ENCODE measurements at regions not wholly inside any gene's neighbourhood (a gene's known extent, or its start where the extent isn't known, plus 50 kb on each side); places are given as distances from the start of the nearest gene placed in this dataset.

DNA sequence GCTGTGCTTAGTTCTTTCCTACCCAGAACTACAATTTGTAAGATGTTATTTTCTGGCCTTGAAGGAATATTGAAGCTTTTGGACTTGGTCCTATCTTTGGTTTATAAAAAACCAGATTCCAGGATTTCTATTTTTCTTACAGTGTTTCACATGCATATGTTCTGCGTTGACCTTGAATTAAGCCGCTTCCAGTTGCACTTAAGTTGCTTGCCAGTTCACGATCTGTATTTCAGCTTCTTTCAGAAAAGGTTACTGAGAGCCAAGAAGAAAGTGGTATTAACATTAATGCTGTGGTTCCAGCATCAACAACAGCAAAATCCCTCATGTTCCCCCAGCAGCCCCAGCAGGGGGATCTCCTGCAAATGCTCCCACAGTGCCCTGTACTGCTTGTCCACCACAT is 156.4 kb upstream of the ADAMTS16 start:
- DNase-seq (ENCODE audit: extremely low spot score) = no peak
- Histone ChIP-seq H3K4me3 (ENCODE audit: low read depth, low read length) (no peak overlapping the region), H3K27ac (ENCODE audit: low read depth) (no peak overlapping the region), H3K4me1 (ENCODE audit: insufficient read depth) (no peaks in the 10 kb centered on the region), H3K36me3 (ENCODE audit: insufficient read depth) (no peaks in the 10 kb centered on the region)
- 27% methylated on average over 3 of the region's 3 CpGs for WGBS

- DNase-seq (ENCODE audit: extremely low spot score) = no peak
- no peak overlapping the region for H3K27ac ChIP-seq (ENCODE audit: low read depth)
- WGBS = 89% methylated on average over 1 of the region's 1 CpG
- no peaks in the 10 kb centered on the region for H3K4me1 ChIP-seq (ENCODE audit: insufficient read depth)
- no peaks in the 10 kb centered on the region for H3K36me3 ChIP-seq (ENCODE audit: insufficient read depth)
- H3K4me3 ChIP-seq (ENCODE audit: low read depth, low read length) = no peak overlapping the region
Observed at GRCh38 chr5:4984461-4984860, 155.7 kb upstream of the ADAMTS16 start.

GRCh38 chr5:4987431-4987830 is 152.7 kb upstream of the ADAMTS16 start:
- WGBS = 43% methylated on average over 4 of the region's 4 CpGs
- Histone ChIP-seq H3K27ac (ENCODE audit: low read depth) (no peak overlapping the region), H3K4me3 (ENCODE audit: low read depth, low read length) (no peak overlapping the region), H3K36me3 (ENCODE audit: insufficient read depth) (no peaks in the 10 kb centered on the region), H3K4me1 (ENCODE audit: insufficient read depth) (no peaks in the 10 kb centered on the region)
- DNase-seq (ENCODE audit: extremely low spot score) = no peak

DNA sequence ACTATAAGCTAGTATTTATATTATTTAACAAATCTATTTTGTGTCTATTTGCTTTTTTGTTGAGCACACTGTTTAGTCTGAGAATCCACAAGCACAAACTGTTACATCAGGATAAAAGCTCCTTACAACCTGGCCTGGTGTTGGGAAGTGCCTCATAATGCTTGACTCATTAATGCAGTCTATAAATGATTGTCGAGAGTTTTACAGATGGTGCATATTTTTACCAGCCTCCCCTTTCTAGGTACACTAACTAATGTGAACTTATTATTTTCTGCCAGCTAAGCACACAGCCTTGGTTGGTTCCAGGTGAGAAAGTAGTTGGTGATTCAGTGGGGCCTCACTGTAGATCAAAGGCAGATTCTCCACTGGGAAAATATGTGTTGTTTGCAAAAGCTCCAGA is 151.0 kb upstream of the ADAMTS16 start:
- Histone ChIP-seq H3K27ac (ENCODE audit: low read depth) (no peak overlapping the region), H3K36me3 (ENCODE audit: insufficient read depth) (no peaks in the 10 kb centered on the region), H3K4me3 (ENCODE audit: low read depth, low read length) (no peak overlapping the region), H3K4me1 (ENCODE audit: insufficient read depth) (no peaks in the 10 kb centered on the region)
- no peak for DNase-seq (ENCODE audit: extremely low spot score)
- WGBS = 67% methylated on average over 1 of the region's 1 CpG

DNA sequence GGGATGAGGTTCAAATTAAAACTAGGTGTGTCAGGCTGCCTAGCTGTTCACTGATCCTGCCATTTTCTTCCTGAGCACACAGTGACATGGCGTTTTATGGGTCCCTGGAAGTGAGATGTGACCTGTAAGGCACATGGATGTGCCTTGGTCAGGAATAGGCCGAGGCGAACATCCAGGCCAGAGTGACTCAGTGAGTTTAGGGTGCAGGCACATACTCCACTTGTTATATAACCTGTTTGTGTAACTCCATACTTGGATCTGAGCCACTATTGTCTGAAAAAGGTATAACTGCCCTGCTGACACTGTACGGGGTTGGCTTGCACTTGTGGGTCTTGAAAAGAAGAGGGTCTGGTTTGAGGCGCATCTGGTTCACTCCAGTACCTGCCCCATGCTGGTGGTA is 150.1 kb upstream of the ADAMTS16 start:
- Histone ChIP-seq H3K4me3 (ENCODE audit: low read depth, low read length) (no peak overlapping the region), H3K4me1 (ENCODE audit: insufficient read depth) (no peaks in the 10 kb centered on the region), H3K36me3 (ENCODE audit: insufficient read depth) (no peaks in the 10 kb centered on the region), H3K27ac (ENCODE audit: low read depth) (no peak overlapping the region)
- 89% methylated on average over 5 of the region's 5 CpGs for WGBS
- no peak for DNase-seq (ENCODE audit: extremely low spot score)

GRCh38 chr5:4990462-4990861 is 149.7 kb upstream of the ADAMTS16 start:
- H3K4me3 ChIP-seq (ENCODE audit: low read depth, low read length) = no peak overlapping the region
- no peaks in the 10 kb centered on the region for H3K36me3 ChIP-seq (ENCODE audit: insufficient read depth)
- no peak for DNase-seq (ENCODE audit: extremely low spot score)
- H3K27ac ChIP-seq (ENCODE audit: low read depth) = no peak overlapping the region
- WGBS = 70% methylated on average over 4 of the region's 4 CpGs
- H3K4me1 ChIP-seq (ENCODE audit: insufficient read depth) = no peaks in the 10 kb centered on the region

DNA sequence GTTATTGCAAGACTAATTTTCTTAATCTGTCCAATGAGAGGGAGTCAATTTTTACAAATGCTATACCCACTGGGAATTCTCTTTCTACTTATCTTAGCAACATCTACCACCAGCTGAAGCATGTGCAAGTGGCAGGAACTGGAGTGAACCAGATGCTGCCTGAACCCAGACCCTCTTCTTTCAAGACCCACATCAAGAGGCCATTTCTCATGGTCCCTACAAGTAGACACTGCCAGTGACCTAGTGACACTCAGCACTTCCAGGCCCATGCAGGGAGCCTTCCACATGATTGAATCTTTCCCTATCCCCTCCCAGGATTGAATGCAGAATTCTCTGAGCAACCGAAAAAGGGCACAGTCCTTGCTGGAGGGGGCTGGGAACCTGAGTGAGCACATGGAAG is 148.2 kb upstream of the ADAMTS16 start:
- Histone ChIP-seq H3K27ac (ENCODE audit: low read depth) (no peak overlapping the region), H3K36me3 (ENCODE audit: insufficient read depth) (no peaks in the 10 kb centered on the region), H3K4me3 (ENCODE audit: low read depth, low read length) (no peak overlapping the region), H3K4me1 (ENCODE audit: insufficient read depth) (no peaks in the 10 kb centered on the region)
- 88% methylated on average over 1 of the region's 1 CpG for WGBS
- DNase-seq (ENCODE audit: extremely low spot score) = no peak

DNA sequence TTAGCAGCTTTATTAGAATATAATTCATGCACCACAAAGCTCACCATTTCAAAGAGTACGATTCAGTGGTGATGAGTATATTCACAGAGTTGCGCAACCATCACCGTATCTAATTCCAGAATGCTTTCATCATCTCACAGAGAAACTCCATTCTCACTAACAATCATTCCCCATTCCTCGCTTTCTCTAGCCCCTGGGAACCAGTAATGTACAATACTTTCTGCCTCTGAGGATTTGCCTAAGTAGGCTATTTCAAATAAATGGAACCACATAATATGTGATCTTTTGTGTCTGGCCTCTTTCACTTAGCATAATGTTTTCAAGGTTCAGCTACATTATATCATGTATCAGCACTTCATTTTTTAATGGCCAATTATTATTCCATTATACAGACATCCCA is 145.1 kb upstream of the ADAMTS16 start:
- Histone ChIP-seq H3K36me3 (ENCODE audit: insufficient read depth) (no peaks in the 10 kb centered on the region), H3K4me3 (ENCODE audit: low read depth, low read length) (no peak overlapping the region), H3K4me1 (ENCODE audit: insufficient read depth) (no peaks in the 10 kb centered on the region), H3K27ac (ENCODE audit: low read depth) (no peak overlapping the region)
- no peak for DNase-seq (ENCODE audit: extremely low spot score)
- 60% methylated on average over 4 of the region's 4 CpGs for WGBS

DNA sequence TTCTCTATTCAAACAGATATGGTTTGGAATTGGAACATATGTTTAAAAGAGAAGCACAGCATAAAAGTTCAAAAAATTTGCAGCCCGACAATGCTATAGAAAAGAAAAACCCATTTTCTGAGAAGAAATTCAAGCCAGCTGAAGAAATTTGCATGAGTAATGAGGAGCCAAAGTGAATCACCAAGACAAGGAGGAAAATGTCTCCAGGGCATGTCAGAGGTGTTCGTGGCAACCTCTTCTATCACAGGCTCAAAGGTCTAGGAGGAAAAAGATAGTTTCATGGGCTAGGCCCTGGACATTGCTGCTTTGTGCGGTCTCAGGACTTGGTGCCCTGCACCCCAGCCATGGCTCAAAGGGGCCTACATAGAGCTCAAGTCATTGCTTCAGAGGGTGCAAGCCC is 134.8 kb upstream of the ADAMTS16 start:
- DNase-seq (ENCODE audit: extremely low spot score) = no peak
- Histone ChIP-seq H3K36me3 (ENCODE audit: insufficient read depth) (no peaks in the 10 kb centered on the region), H3K4me1 (ENCODE audit: insufficient read depth) (no peaks in the 10 kb centered on the region), H3K4me3 (ENCODE audit: low read depth, low read length) (no peak overlapping the region), H3K27ac (ENCODE audit: low read depth) (no peak overlapping the region)
- 80% methylated on average over 3 of the region's 3 CpGs for WGBS

DNA sequence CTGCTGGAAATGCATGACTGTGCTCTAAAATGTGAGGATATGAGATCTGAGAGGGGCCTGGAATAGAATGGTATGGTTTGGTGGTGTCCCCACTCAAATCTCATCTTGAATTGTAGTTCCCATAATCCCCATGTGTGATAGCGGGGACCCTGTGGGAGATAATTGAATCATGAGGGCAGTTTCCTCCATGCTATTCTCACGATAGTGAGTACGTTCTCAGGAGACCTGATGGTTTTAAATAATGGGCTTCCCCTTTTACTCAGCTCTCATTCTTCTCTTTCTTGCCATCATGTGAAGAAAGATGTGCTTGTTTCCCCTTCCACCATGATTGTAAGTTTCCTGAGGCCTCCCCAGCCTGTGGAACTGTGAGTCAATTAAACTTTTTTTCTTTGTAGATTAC is 133.6 kb upstream of the ADAMTS16 start:
- no peaks in the 10 kb centered on the region for H3K4me1 ChIP-seq (ENCODE audit: insufficient read depth)
- DNase-seq (ENCODE audit: extremely low spot score) = no peak
- no peaks in the 10 kb centered on the region for H3K36me3 ChIP-seq (ENCODE audit: insufficient read depth)
- WGBS = 56% methylated on average over 3 of the region's 3 CpGs
- H3K27ac ChIP-seq (ENCODE audit: low read depth) = no peak overlapping the region
- H3K4me3 ChIP-seq (ENCODE audit: low read depth, low read length) = no peak overlapping the region

DNA sequence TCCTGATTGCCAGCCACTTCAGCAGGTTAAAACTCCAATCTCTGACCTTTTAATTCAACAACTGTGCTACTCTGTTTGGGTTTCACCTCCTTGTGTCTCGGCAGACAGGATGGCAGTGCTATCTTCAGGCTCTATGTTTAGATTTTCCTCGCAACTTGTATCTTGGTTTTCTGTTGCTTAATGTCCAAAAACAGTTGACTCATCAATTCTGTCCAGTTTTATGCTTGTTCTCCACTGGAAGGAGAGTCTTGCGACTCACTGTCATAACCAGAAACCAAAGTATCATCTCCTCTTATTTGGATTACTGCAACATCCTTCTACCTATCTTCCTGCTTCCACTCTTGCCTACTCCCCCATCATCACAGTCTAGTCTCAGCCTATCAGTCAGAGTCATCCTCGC is 130.9 kb upstream of the ADAMTS16 start:
- no peaks in the 10 kb centered on the region for H3K4me1 ChIP-seq (ENCODE audit: insufficient read depth)
- no peaks in the 10 kb centered on the region for H3K36me3 ChIP-seq (ENCODE audit: insufficient read depth)
- DNase-seq (ENCODE audit: extremely low spot score) = no peak
- WGBS = 81% methylated on average over 4 of the region's 4 CpGs
- no peak overlapping the region for H3K4me3 ChIP-seq (ENCODE audit: low read depth, low read length)
- no peak overlapping the region for H3K27ac ChIP-seq (ENCODE audit: low read depth)

DNA sequence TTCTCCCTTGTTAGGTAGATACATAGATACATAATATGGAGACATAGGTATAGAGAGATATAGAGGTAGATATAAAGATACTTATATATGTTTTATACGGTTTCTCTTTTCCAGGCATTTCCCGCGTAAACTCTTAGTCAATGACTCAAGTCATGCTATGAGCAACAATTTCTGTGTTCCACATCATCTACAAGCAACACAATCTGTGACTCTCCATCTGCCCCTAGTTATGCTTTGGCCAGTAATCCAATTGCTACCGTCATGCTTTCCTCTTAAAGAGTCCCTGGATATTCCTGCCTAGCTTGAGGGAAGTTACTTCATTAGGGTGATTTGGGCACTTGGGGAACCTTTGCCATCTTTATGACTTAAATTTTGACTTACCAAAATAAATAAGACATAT is 129.0 kb upstream of the ADAMTS16 start:
- H3K4me3 ChIP-seq (ENCODE audit: low read depth, low read length) = no peak overlapping the region
- no peaks in the 10 kb centered on the region for H3K4me1 ChIP-seq (ENCODE audit: insufficient read depth)
- no peaks in the 10 kb centered on the region for H3K36me3 ChIP-seq (ENCODE audit: insufficient read depth)
- no peak overlapping the region for H3K27ac ChIP-seq (ENCODE audit: low read depth)
- WGBS = 90% methylated on average over 4 of the region's 4 CpGs
- DNase-seq (ENCODE audit: extremely low spot score) = no peak

GRCh38 chr5:5014586-5015235 is 125.4 kb upstream of the ADAMTS16 start:
- Histone ChIP-seq H3K27ac (ENCODE audit: low read depth) (no peak overlapping the region), H3K4me3 (ENCODE audit: low read depth, low read length) (no peak overlapping the region), H3K36me3 (ENCODE audit: insufficient read depth) (no peaks in the 10 kb centered on the region), H3K4me1 (ENCODE audit: insufficient read depth) (no peaks in the 10 kb centered on the region)
- no peak for DNase-seq (ENCODE audit: extremely low spot score)
- 28% methylated on average over 7 of the region's 7 CpGs for WGBS

- no peak overlapping the region for H3K4me3 ChIP-seq (ENCODE audit: low read depth, low read length)
- WGBS = 75% methylated on average over 9 of the region's 9 CpGs
- no peaks in the 10 kb centered on the region for H3K36me3 ChIP-seq (ENCODE audit: insufficient read depth)
- no peaks in the 10 kb centered on the region for H3K4me1 ChIP-seq (ENCODE audit: insufficient read depth)
- H3K27ac ChIP-seq (ENCODE audit: low read depth) = no peak overlapping the region
- no peak for DNase-seq (ENCODE audit: extremely low spot score)
Observed at GRCh38 chr5:5017827-5018577, 122.1 kb upstream of the ADAMTS16 start.

Data from urinary bladder (tissue), 3 donors.